ENCODE measurements at regions not wholly inside any gene's neighbourhood (a gene's known extent, or its start where the extent isn't known, plus 50 kb on each side); places are given as distances from the start of the nearest gene placed in this dataset.

DNA sequence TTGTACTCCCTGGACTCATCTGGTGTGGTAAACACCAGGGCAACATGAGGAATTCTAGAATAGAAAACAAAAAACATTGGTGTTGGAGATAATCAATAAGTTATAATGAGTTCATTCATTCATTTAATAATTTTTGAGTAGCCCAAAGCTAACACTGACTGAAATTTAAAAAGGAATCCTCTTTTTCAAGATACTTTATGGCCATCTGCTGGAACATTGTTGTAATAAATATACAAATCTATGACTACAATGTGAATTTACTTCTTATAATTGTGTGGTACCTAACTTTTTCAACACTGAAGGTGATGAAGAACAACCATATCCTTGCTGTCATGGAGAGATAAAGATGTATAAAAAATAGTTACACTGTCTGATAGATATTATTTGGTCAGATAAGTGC, 687.3 kb upstream of the MIS18BP1 start:
- no peak for TF ChIP-seq CTCF (IDR thresholded peaks at IDR 0.05; ENCODE audit: insufficient read depth, low read depth, low read length)
- TF ChIP-seq EZH2 (IDR thresholded peaks at IDR 0.05; ENCODE audit: insufficient read depth, low read length), result no peak
